A549 (cell line): ENCODE measurements at regions not wholly inside any gene's neighbourhood (a gene's known extent, or its start where the extent isn't known, plus 50 kb on each side); places are given as distances from the start of the nearest gene placed in this dataset.

Experiments
- ATAC-seq, 2 experiments: fragments of 200-7000 bp in 1 of 2; fragments of >200 bp in 1 of 2; cut with Nextera tagmentation in 1 of 2; cut with Tn5 transposase in 1 of 2; 3 replicates each; pipeline versions ENCODE4 v1.8.0 to v1.9.1; 2018 to 2020; ENCODE audit warnings: mild to moderate bottlenecking in 1 of 2, moderate library complexity in 1 of 2
- CTCF ChIA-PET: fragments of 300-600 bp; sonication (Branson Sonifier 250); formaldehyde crosslinking; extraction: SDS; loops from one replicate; lab custom pipeline; 2021; ENCODE audit warnings: antibody characterized with exemption, inconsistent platforms; lab: Yijun Ruan, JAX
- POLR2A ChIA-PET: fragments of 350-600 bp; formaldehyde crosslinking; extraction: SDS; loops from one replicate; lab custom pipeline; 2021; ENCODE audit warnings: antibody characterized with exemption, inconsistent platforms; lab: Yijun Ruan, JAX
- DNase-seq, 2 experiments: peaks; one replicate each; pipeline versions ENCODE4 v3.0.0 to v3.0.0-alpha.2; 2011 to 2016; ENCODE audit warnings: low read depth in 1 of 2, low spot score in 1 of 2
- FAIRE-seq: peaks from 2 replicates; lab custom pipeline; 2011; peaks lifted over from hg19 to GRCh38; lab: Jason Lieb, UNC
- H3K27ac ChIP-seq, 2 experiments: fragments of >200 bp; sonication (Bioruptor Twin); formaldehyde crosslinking; 3 replicates each; pipeline ENCODE4 v1.5.1; 2016 to 2017
- H3K4me1 ChIP-seq: fragments of >200 bp; sonication (Bioruptor Twin); formaldehyde crosslinking; 3 replicates; pipeline ENCODE4 v1.6.1; 2016
- H3K4me2 ChIP-seq: fragments of >200 bp; sonication (Bioruptor Twin); formaldehyde crosslinking; 3 replicates; pipeline ENCODE4 v1.6.1; 2016
- H3K4me3 ChIP-seq: fragments of >200 bp; sonication (Bioruptor Twin); formaldehyde crosslinking; 3 replicates; pipeline ENCODE4 v1.5.1; 2016
- H3K9me3 ChIP-seq: fragments of >200 bp; sonication (Bioruptor Twin); formaldehyde crosslinking; 3 replicates; pipeline ENCODE4 v1.6.1; 2016
- BCL3 ChIP-seq: fragments of >200 bp; sonication (Bioruptor Twin); formaldehyde crosslinking; IDR thresholded peaks from 3 replicates; pipeline ENCODE4 v1.6.1; 2016
- CEBPB ChIP-seq, 2 experiments: fragments of >200 bp in 1 of 2; sonication (Bioruptor Twin) in 1 of 2; formaldehyde crosslinking in 1 of 2; IDR thresholded peaks; 2 replicates each; pipeline ENCODE4 v1.6.1; 2012 to 2016
- CTCF ChIP-seq: fragments of >200 bp; sonication (Bioruptor Twin); formaldehyde crosslinking; IDR thresholded peaks from 3 replicates; pipeline ENCODE4 v1.5.1; 2016
- E2F6 ChIP-seq: IDR thresholded peaks from 2 replicates; pipeline ENCODE4 v1.6.1; 2012; ENCODE audit warnings: low read depth, borderline replicate concordance
- EHF ChIP-seq: fragments of 250-450 bp; sonication (Bioruptor Pico); IDR thresholded peaks from 2 replicates; pipeline ENCODE4 v1.5.0; 2020; ENCODE audit warnings: mild to moderate bottlenecking
- ELK1 ChIP-seq: fragments of 150-350 bp; IDR thresholded peaks from 2 replicates; pipeline ENCODE4 v1.6.1; 2014; ENCODE audit warnings: low read depth, mild to moderate bottlenecking, low read length
- FOXS1 ChIP-seq: fragments of 250-450 bp; sonication (Bioruptor Pico); IDR thresholded peaks from 2 replicates; pipeline ENCODE4 v1.5.0; 2020; ENCODE audit warnings: mild to moderate bottlenecking, moderate library complexity
- HES2 ChIP-seq: fragments of >200 bp; sonication (Bioruptor Twin); formaldehyde crosslinking; IDR thresholded peaks from 2 replicates; pipeline ENCODE4 v1.6.1; 2016
- JUN ChIP-seq, 2 experiments: fragments of >200 bp; sonication (Bioruptor Twin); formaldehyde crosslinking; IDR thresholded peaks; 2 replicates in 1 of 2; 3 replicates in 1 of 2; pipeline ENCODE4 v1.6.1; 2016 to 2017
- KDM5A ChIP-seq: fragments of 200-600 bp; sonication (generic); IDR thresholded peaks from 2 replicates; pipeline ENCODE4 v1.6.1; 2016; ENCODE audit warnings: antibody characterized with exemption, mild to moderate bottlenecking
- PHF8 ChIP-seq: fragments of 200-600 bp; sonication (generic); IDR thresholded peaks from 2 replicates; pipeline ENCODE4 v1.6.1; 2016; ENCODE audit warnings: low read depth, mild to moderate bottlenecking, antibody characterized with exemption, moderate library complexity, borderline replicate concordance
- RARB ChIP-seq: fragments of 250-450 bp; sonication (Bioruptor Pico); IDR thresholded peaks from 2 replicates; pipeline ENCODE4 v1.8.0; 2021; ENCODE audit warnings: mild to moderate bottlenecking, moderate library complexity
- RCOR1 ChIP-seq: fragments of 150-350 bp; IDR thresholded peaks from 2 replicates; pipeline ENCODE4 v1.6.1; 2014; ENCODE audit warnings: antibody characterized with exemption, low read length, low read depth
- REST ChIP-seq: fragments of 200-600 bp; sonication (generic); IDR thresholded peaks from 2 replicates; pipeline ENCODE4 v1.6.1; 2016; ENCODE audit warnings: antibody characterized with exemption, mild to moderate bottlenecking, moderate library complexity
- RFX5 ChIP-seq: fragments of 450-650 bp; IDR thresholded peaks from 2 replicates; pipeline ENCODE4 v1.7.1; 2014; ENCODE audit warnings: antibody characterized with exemption, mild to moderate bottlenecking, moderate library complexity
- SMC3 ChIP-seq: fragments of >200 bp; sonication (Bioruptor Twin); formaldehyde crosslinking; IDR thresholded peaks from 3 replicates; pipeline ENCODE4 v1.6.1; 2018; ENCODE audit warnings: inconsistent platforms
- TFCP2L1 ChIP-seq: fragments of 250-450 bp; sonication (Bioruptor Pico); IDR thresholded peaks from 2 replicates; pipeline ENCODE4 v1.5.0; 2021; ENCODE audit warnings: mild to moderate bottlenecking
- TP53 ChIP-seq: fragments of 250-450 bp; sonication (Bioruptor Pico); IDR thresholded peaks from 2 replicates; pipeline ENCODE4 v1.5.0; 2021; ENCODE audit warnings: mild to moderate bottlenecking, moderate library complexity
- ZC3H11A ChIP-seq: fragments of 450-650 bp; IDR thresholded peaks from 2 replicates; pipeline ENCODE4 v1.6.1; 2014; ENCODE audit warnings: antibody characterized with exemption, mild to moderate bottlenecking
- ZFP36 ChIP-seq: fragments of 450-650 bp; IDR thresholded peaks from 2 replicates; pipeline ENCODE4 v1.6.1; 2014; ENCODE audit warnings: borderline replicate concordance; ENCODE audit not compliant: partially characterized antibody
- ZNF302 ChIP-seq: fragments of 250-450 bp; sonication (Bioruptor Pico); IDR thresholded peaks from 2 replicates; pipeline ENCODE4 v1.9.0; 2021; ENCODE audit warnings: inconsistent platforms, mild to moderate bottlenecking, moderate library complexity
- ZSCAN20 ChIP-seq: fragments of 250-450 bp; sonication (Bioruptor Pico); IDR thresholded peaks from 2 replicates; pipeline ENCODE4 v1.8.0; 2022; ENCODE audit warnings: mild to moderate bottlenecking, moderate library complexity
- WGBS: methylation state at CpG from one replicate; pipeline ENCODE4 v1.1.6; 2017; ENCODE audit errors: missing lambda C conversion rate; 5-methylcytosine and 5-hydroxymethylcytosine counted together

- H3K4me2 ChIP-seq: no peak overlapping the region
- TF ChIP-seq REST (no peak), RFX5 (no peak), ZSCAN20 (no peak), CEBPB (IDR thresholded peaks at IDR 0.05) (no peak), FOXS1 (CRISPR knock-in tag) (no peak), SMC3 (no peak), TP53 (CRISPR knock-in tag) (no peak), ZNF302 (CRISPR knock-in tag) (no peak)
- TF ChIP-seq, all 56 proteins: peak for 0
- Histone ChIP-seq H3K4me3 (no peak overlapping the region), H3K4me1 (peaks cover 9% of the 10 kb centered on the region; the same call in 1 of the 3 replicates), H3K27ac (peak overlapping the region in 1 of 2 experiments; percentile 28; a peak in 1 of 6 replicates), H3K9me3 (no peaks in the 10 kb centered on the region)
- POLR2A ChIA-PET: interaction anchor here (1.5 to 2.3 kb wide), 2 partner anchors 60 to 65 kb away, joined by 3 to 11 read pairs; partner anchors contain the start of gene KLF9
- CTCF ChIA-PET: interaction anchor here (0.6 to 1.2 kb wide), 7 partner anchors 9 to 122 kb away, joined by 3 to 5 read pairs (median 3); no protein-coding TSS in a partner anchor
- 80% methylated on average over 3 of the region's 3 CpGs for WGBS
- no peak for DNase-seq
- ATAC-seq: no peak
- no peak for FAIRE-seq
These were observed 64.6 kb upstream of the KLF9 start for GRCh38 chr9:70478963-70479641.

- DNase-seq (no peak), ATAC-seq (no peak), FAIRE-seq (no peak)
- Histone ChIP-seq H3K4me3 (no peak overlapping the region), H3K4me1 (peaks cover 9% of the 10 kb centered on the region; the same call in 1 of the 3 replicates), H3K4me2 (no peak overlapping the region), H3K27ac (no peak overlapping the region; a peak in 1 of 6 replicates), H3K9me3 (no peaks in the 10 kb centered on the region)
- TF ChIP-seq RARB (CRISPR knock-in tag): no peak
- no peak for TF ChIP-seq KDM5A
- no peak for TF ChIP-seq TFCP2L1 (CRISPR knock-in tag)
- TF ChIP-seq PHF8: no peak
- no peak for TF ChIP-seq EHF
- no peak for TF ChIP-seq ZFP36
- no peak for TF ChIP-seq BCL3
- no peak for TF ChIP-seq ELK1
- no peak for TF ChIP-seq CTCF
- TF ChIP-seq HES2: no peak
- no peak for TF ChIP-seq RFX5
- no peak for TF ChIP-seq CEBPB (IDR thresholded peaks at IDR 0.05)
- TF ChIP-seq E2F6: no peak
- no peak for TF ChIP-seq JUN (IDR thresholded peaks at IDR 0.05)
- no peak for TF ChIP-seq ZC3H11A
- no peak for TF ChIP-seq RCOR1
- WGBS: 57% methylated on average over 2 of the region's 2 CpGs
- ChIA-PET POLR2A (no interaction called here), CTCF (interaction anchor here (1.1 to 1.2 kb wide), 2 partner anchors 30 to 33 kb away, joined by 3 to 5 read pairs; no protein-coding TSS in a partner anchor)
These were observed 63.5 kb upstream of the KLF9 start for GRCh38 chr9:70477907-70478480.
